ENCODE measurements at regions not wholly inside any gene's neighbourhood (a gene's known extent, or its start where the extent isn't known, plus 50 kb on each side); places are given as distances from the start of the nearest gene placed in this dataset.
A peak's percentile ranks its signal among the peaks of the same experiment; 100 is the strongest.

DNA sequence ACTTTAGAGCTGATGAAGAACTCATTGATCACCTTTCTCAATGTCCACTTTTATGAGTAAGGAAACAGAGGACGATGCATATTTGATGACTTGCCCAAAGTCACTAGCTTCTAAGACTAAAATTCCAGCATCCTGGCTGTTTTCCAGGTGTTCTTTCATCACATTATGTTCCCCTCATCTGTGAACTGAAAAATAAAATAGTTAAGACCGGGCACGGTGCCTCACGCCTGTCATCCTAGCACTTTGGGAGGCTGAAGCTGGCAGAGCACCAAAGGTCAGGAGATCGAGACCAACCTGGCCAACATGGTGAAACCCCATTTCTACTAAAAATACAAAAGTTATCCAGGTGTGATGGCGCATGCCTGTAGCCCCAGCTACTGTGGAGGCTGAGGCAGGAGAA, 297.5 kb downstream of the DUSP10 start:
- DNase-seq (ENCODE audit: low read depth in 4 of 4, low spot score in 3 of 4), result no peak

DNA sequence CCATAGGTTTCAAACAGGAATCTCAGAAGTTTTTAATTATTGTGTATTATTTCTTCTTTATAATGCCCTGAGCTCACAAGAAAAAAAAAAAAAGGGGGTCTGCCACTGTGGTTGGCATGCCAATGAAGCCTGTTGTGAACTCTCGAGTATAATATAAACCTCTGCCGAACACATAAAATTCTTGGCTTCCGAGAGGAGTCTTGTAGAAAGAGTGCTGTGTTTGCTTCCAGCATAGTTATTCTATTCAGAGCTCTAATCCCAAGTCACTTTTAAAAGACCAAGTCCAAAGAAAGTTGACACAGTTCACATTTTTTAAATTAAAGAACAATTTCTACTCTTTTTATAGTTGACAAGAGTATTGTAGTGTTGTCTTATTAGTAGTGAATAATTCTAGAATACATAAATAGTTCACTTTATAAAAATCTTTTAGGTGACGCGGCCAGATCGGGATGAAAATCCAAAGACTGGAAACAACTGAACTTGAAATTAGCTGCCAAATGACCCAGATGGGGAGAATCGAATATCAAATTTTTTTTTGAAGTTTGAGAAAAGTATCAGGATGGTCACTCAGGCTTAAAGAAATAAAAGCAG, 293.2 kb downstream of the DUSP10 start:
- no peak for DNase-seq (ENCODE audit: low read depth in 4 of 4, low spot score in 3 of 4)

GRCh38 chr1:221449194-221449593, 292.7 kb downstream of the DUSP10 start:
- no peak for DNase-seq (ENCODE audit: low read depth in 4 of 4, low spot score in 3 of 4)

DNA sequence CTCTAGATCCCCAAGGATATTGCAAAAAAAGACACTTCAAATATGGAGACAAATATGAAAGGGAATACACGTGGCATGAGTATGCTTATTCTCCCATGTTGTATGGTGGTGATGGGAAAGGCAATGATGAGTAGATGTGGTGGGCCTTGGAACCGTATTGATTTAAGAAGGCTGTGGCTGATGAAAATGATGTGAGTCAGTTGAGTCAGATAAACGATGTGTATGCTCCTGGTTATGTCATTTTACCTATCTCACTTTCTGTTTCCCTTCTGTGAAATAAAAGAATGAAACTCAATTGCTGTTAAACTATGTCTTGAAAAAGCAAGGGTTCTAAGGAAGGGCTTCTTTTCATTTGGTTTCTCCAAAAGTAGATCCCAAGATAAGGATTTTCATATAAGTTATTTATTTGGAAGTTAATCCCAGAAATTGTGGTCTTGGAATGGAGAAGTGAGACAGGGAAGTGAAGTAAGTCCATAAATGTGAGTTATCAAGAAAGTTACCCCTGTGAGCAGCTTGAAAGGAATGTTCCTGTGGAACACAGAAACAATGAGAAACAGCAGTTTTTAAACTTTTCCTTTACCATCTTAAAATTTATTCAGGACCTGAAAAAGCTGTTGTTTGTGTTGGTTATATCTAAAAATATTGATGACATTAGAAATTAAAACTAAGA, 292.0 kb downstream of the DUSP10 start:
- no peak for DNase-seq (ENCODE audit: low read depth in 4 of 4, low spot score in 3 of 4)

GRCh38 chr1:221451741-221452140, 290.1 kb downstream of the DUSP10 start:
- no peak for DNase-seq (ENCODE audit: low read depth in 4 of 4, low spot score in 3 of 4)

DNA sequence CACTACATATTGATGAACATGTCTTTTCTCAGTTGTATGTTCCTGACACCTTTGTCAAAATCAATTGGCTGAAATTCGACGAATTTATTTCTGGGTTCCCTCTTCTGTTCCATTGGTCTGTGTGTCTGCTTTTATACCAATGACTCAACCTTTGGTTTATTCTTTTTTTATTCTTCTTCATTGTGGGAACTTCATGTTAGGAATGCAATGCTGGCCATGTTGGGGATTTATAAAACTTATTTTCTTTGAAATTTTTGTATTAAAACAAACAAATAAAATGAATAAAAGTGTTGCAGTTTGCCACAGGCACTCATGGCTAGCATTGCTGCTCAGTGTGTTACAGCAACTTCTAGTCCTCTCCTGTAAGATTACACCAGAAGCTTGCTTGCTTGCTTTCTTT, 287.8 kb downstream of the DUSP10 start:
- no peak for DNase-seq (ENCODE audit: low read depth in 4 of 4, low spot score in 3 of 4)

DNA sequence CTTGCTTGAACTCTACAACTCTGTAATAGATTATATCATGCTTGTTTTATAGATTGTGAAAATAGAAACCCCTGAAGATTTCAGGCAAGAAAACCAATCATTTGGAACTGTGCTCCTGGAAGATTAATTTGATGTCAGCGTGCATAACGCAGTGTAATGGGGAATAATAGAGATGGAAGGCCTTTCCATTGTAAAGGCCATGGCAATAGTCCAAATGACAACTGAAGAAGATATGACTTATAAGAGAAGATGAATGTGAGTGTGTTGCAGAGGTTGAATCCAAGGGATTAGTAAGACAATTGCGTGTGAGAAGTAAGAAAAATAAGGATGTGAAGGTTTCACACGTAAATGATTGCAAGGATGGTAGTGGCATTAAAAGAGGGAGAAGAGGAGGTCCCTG, 285.0 kb downstream of the DUSP10 start:
- DNase-seq (ENCODE audit: low read depth in 4 of 4, low spot score in 3 of 4), result no peak

GRCh38 chr1:221457685-221458446, 284.0 kb downstream of the DUSP10 start:
- DNase-seq (ENCODE audit: low read depth in 4 of 4, low spot score in 3 of 4), result peak in 1 of 4 donors; percentile 11

DNA sequence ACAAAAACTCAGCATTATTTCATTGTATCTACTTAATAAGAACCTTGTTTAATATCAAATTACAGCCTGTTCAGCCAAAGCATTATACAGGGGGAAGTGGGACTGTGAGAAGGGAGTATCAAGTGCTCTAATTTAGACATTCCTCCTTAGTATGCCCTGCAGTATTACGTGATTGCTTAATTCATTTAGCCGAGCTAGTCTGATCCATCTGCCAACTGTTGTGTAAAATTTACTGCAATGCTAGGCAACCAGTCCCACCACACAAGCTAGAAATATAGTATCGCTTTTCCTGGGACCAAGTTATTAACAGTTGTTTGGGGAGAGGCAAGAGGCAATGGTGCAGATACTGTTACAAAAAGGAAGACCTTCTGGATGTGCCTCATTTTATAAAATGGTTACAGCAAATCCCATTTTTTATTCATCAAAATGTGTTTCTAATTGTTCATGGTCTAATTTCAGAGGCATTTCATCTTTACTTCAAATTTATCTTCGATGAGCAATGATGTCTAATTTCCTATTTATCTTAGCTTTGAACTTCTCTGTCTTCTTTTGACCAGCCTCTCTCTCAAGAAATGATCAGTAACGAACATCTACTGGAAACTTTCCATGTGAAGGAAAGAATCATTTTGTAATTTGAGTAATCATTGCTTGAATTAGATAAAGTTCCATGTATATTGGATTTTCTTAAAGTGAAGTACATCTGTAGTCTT, 283.3 kb downstream of the DUSP10 start:
- DNase-seq (ENCODE audit: low read depth in 4 of 4, low spot score in 3 of 4), result peak in 1 of 4 donors; percentile 32

DNA sequence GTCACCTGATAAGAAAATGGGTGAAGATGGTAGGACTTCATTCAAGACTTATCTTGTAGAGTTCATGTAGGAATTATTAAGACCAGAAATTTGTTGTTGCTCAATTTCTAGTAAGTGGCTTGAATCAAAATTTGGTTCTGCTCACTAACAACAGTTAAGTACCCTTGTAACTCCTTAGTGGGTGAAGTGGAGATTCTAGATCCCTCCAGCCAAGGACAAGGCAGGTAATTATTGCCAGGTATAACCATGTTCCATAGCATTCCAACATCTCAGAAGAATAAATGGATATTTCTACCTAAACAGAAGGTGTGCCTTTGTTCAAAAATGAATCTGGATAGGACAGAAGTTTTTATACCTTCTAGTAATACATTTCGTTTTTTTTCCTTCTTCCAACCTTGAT, 282.3 kb downstream of the DUSP10 start:
- no peak for DNase-seq (ENCODE audit: low read depth in 4 of 4, low spot score in 3 of 4)

GRCh38 chr1:221462345-221462744, 279.5 kb downstream of the DUSP10 start:
- no peak for DNase-seq (ENCODE audit: low read depth in 4 of 4, low spot score in 3 of 4)

- no peak for DNase-seq (ENCODE audit: low read depth in 4 of 4, low spot score in 3 of 4)
Observed at GRCh38 chr1:221468546-221468945, 273.3 kb downstream of the DUSP10 start.

GRCh38 chr1:221469476-221469875, 272.4 kb downstream of the DUSP10 start:
- DNase-seq (ENCODE audit: low read depth in 4 of 4, low spot score in 3 of 4), result no peak

- no peak for DNase-seq (ENCODE audit: low read depth in 4 of 4, low spot score in 3 of 4)
Observed at GRCh38 chr1:221470000-221470698, 271.7 kb downstream of the DUSP10 start.

- DNase-seq (ENCODE audit: low read depth in 4 of 4, low spot score in 3 of 4), result no peak
Observed at GRCh38 chr1:221473411-221473810, 268.5 kb downstream of the DUSP10 start.

GRCh38 chr1:221477252-221477651, 264.6 kb downstream of the DUSP10 start:
- no peak for DNase-seq (ENCODE audit: low read depth in 4 of 4, low spot score in 3 of 4)

DNA sequence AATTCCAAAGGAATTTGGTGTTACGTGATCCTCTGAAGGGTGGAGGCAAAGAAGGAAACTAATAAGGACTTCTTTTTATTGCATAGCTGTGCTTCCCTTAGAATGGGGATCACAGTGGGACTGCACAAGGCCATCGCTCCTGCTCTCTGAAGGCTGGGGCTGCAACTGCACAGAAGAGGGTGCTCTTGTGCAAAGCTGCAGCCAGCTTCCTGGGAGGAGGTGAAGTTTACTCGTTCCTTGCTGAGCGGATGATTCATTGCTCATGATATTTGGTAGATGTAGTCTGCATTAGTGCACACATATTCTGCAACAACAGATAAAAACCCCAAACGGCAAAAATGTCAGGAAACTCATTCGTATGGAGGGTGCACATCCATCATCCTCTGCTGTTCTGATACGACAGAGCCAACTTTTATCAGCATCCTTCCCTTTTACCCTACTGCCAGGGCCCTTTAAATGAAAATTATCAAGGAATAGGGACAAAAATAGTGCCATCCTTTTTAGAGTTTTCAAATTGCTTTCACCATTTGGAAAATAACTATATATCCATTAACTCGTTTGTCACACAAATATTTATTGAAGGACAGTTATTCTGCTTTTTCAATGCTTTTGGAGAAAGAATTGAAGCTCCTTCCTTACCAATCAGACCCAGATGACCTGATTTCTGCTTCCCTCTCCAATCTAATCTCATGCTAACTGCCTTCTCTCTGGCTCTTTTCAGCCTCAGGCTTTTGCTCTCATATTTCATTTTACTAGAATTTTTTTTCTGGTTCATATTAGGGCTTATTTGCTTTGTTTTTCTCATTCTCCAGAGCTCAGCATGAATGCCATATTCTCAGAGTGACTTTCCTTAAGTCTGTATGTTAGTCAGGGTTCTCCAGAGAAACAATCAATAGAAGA, 263.6 kb downstream of the DUSP10 start:
- DNase-seq (ENCODE audit: low read depth in 4 of 4, low spot score in 3 of 4), result no peak

- DNase-seq (ENCODE audit: low read depth in 4 of 4, low spot score in 3 of 4), result no peak
Observed at GRCh38 chr1:221487781-221488524, 253.9 kb downstream of the DUSP10 start.

GRCh38 chr1:221488550-221488949, 253.3 kb downstream of the DUSP10 start:
- no peak for DNase-seq (ENCODE audit: low read depth in 4 of 4, low spot score in 3 of 4)
